ENCODE measurements at regions not wholly inside any gene's neighbourhood (a gene's known extent, or its start where the extent isn't known, plus 50 kb on each side); places are given as distances from the start of the nearest gene placed in this dataset.
"Not testable (repeated sequence)": the region's sequence is repeated elsewhere in the genome, so short reads cannot be mapped to it uniquely, and the experiment has no call there.

DNA sequence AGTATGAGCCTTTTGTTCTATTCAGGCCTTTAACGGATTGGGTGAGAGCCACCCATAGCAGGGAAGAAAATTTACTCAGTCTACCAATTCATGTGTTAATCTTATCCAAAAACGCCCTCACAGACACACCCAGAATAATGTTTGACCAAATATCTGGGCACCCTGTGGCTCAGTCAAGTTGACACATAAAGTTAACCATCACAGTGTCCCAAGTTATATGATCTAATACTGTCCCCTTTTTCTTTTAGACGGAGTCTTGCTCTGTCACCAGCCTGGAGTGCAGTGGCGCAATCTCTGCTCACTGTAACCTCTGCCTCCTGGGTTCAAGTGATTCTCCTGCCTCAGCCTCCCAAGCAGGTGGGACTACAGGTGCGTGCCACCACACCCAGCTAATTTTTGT, 83.6 kb upstream of the GRK3 start:
- TF ChIP-seq, protein P1, sequence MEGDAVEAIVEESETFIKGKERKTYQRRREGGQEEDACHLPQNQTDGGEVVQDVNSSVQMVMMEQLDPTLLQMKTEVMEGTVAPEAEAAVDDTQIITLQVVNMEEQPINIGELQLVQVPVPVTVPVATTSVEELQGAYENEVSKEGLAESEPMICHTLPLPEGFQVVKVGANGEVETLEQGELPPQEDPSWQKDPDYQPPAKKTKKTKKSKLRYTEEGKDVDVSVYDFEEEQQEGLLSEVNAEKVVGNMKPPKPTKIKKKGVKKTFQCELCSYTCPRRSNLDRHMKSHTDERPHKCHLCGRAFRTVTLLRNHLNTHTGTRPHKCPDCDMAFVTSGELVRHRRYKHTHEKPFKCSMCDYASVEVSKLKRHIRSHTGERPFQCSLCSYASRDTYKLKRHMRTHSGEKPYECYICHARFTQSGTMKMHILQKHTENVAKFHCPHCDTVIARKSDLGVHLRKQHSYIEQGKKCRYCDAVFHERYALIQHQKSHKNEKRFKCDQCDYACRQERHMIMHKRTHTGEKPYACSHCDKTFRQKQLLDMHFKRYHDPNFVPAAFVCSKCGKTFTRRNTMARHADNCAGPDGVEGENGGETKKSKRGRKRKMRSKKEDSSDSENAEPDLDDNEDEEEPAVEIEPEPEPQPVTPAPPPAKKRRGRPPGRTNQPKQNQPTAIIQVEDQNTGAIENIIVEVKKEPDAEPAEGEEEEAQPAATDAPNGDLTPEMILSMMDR (IDR thresholded peaks at IDR 0.05): not testable (repeated sequence)
- not testable (repeated sequence) for TF ChIP-seq ZFX (IDR thresholded peaks at IDR 0.05; ENCODE audit: borderline replicate concordance)

All from 22Rv1 (cell line).